ENCODE measurements at regions not wholly inside any gene's neighbourhood (a gene's known extent, or its start where the extent isn't known, plus 50 kb on each side); places are given as distances from the start of the nearest gene placed in this dataset.

GRCh38 chr14:32009221-32009975 lies 67.7 kb upstream of the ARHGAP5 start:
- no peak overlapping the region for H3K9ac ChIP-seq (ENCODE audit: low read depth in 1 of 3, low read length in 3 of 3)
- H3K27ac ChIP-seq (ENCODE audit: low read depth, low read length) = no peak overlapping the region
- no peaks in the 10 kb centered on the region for H3K27me3 ChIP-seq (ENCODE audit: control insufficient read depth in 3 of 3, insufficient read depth in 3 of 3, low read length in 3 of 3)
- H3K36me3 ChIP-seq (ENCODE audit: control insufficient read depth in 3 of 3, insufficient read depth in 3 of 3, low read length in 3 of 3) = no peaks in the 10 kb centered on the region
- H3K4me1 ChIP-seq (ENCODE audit: control insufficient read depth in 3 of 3, insufficient read depth in 3 of 3, low read length in 3 of 3) = peaks cover 0 to 21% (median 17%) of the 10 kb centered on the region in 3 donors
- no peak overlapping the region for H3K4me3 ChIP-seq (ENCODE audit: low read length in 3 of 3)
- H3K9me3 ChIP-seq (ENCODE audit: control insufficient read depth in 3 of 3, low read length in 3 of 3) = no peaks in the 10 kb centered on the region

GRCh38 chr14:32009976-32010581 lies 67.0 kb upstream of the ARHGAP5 start:
- H3K4me3 ChIP-seq (ENCODE audit: low read length in 3 of 3) = no peak overlapping the region
- no peaks in the 10 kb centered on the region for H3K9me3 ChIP-seq (ENCODE audit: control insufficient read depth in 3 of 3, low read length in 3 of 3)
- no peak overlapping the region for H3K27ac ChIP-seq (ENCODE audit: low read depth, low read length)
- H3K36me3 ChIP-seq (ENCODE audit: control insufficient read depth in 3 of 3, insufficient read depth in 3 of 3, low read length in 3 of 3) = no peaks in the 10 kb centered on the region
- peaks cover 0 to 21% (median 17%) of the 10 kb centered on the region in 3 donors for H3K4me1 ChIP-seq (ENCODE audit: control insufficient read depth in 3 of 3, insufficient read depth in 3 of 3, low read length in 3 of 3)
- H3K9ac ChIP-seq (ENCODE audit: low read depth in 1 of 3, low read length in 3 of 3) = no peak overlapping the region
- no peaks in the 10 kb centered on the region for H3K27me3 ChIP-seq (ENCODE audit: control insufficient read depth in 3 of 3, insufficient read depth in 3 of 3, low read length in 3 of 3)

- H3K9ac ChIP-seq (ENCODE audit: low read depth in 1 of 3, low read length in 3 of 3) = no peak overlapping the region
- no peak overlapping the region for H3K4me3 ChIP-seq (ENCODE audit: low read length in 3 of 3)
- peaks cover 0 to 21% (median 17%) of the 10 kb centered on the region in 3 donors for H3K4me1 ChIP-seq (ENCODE audit: control insufficient read depth in 3 of 3, insufficient read depth in 3 of 3, low read length in 3 of 3)
These were observed 66.4 kb upstream of the ARHGAP5 start for GRCh38 chr14:32010604-32011125.

GRCh38 chr14:32011225-32011624 lies 65.9 kb upstream of the ARHGAP5 start:
- Histone ChIP-seq H3K9ac (ENCODE audit: low read depth in 1 of 3, low read length in 3 of 3) (no peak overlapping the region), H3K27ac (ENCODE audit: low read depth, low read length) (no peak overlapping the region), H3K4me1 (ENCODE audit: control insufficient read depth in 3 of 3, insufficient read depth in 3 of 3, low read length in 3 of 3) (peaks cover 0 to 22% (median 15%) of the 10 kb centered on the region in 3 donors), H3K27me3 (ENCODE audit: control insufficient read depth in 3 of 3, insufficient read depth in 3 of 3, low read length in 3 of 3) (no peaks in the 10 kb centered on the region), H3K9me3 (ENCODE audit: control insufficient read depth in 3 of 3, low read length in 3 of 3) (no peaks in the 10 kb centered on the region), H3K36me3 (ENCODE audit: control insufficient read depth in 3 of 3, insufficient read depth in 3 of 3, low read length in 3 of 3) (no peaks in the 10 kb centered on the region), H3K4me3 (ENCODE audit: low read length in 3 of 3) (no peak overlapping the region)

More at GRCh38 chr14:32010604-32011125, 66.4 kb upstream of the ARHGAP5 start:
- no peak overlapping the region for H3K27ac ChIP-seq (ENCODE audit: low read depth, low read length)
- no peaks in the 10 kb centered on the region for H3K36me3 ChIP-seq (ENCODE audit: control insufficient read depth in 3 of 3, insufficient read depth in 3 of 3, low read length in 3 of 3)
- no peaks in the 10 kb centered on the region for H3K27me3 ChIP-seq (ENCODE audit: control insufficient read depth in 3 of 3, insufficient read depth in 3 of 3, low read length in 3 of 3)
- H3K9me3 ChIP-seq (ENCODE audit: control insufficient read depth in 3 of 3, low read length in 3 of 3) = no peaks in the 10 kb centered on the region

- H3K4me3 ChIP-seq (ENCODE audit: low read length in 3 of 3) = no peak overlapping the region
- H3K4me1 ChIP-seq (ENCODE audit: control insufficient read depth in 3 of 3, insufficient read depth in 3 of 3, low read length in 3 of 3) = peaks cover 0 to 20% (median 9%) of the 10 kb centered on the region in 3 donors
- no peaks in the 10 kb centered on the region for H3K27me3 ChIP-seq (ENCODE audit: control insufficient read depth in 3 of 3, insufficient read depth in 3 of 3, low read length in 3 of 3)
- no peaks in the 10 kb centered on the region for H3K36me3 ChIP-seq (ENCODE audit: control insufficient read depth in 3 of 3, insufficient read depth in 3 of 3, low read length in 3 of 3)
- H3K9me3 ChIP-seq (ENCODE audit: control insufficient read depth in 3 of 3, low read length in 3 of 3) = no peaks in the 10 kb centered on the region
- H3K9ac ChIP-seq (ENCODE audit: low read depth in 1 of 3, low read length in 3 of 3) = no peak overlapping the region
- H3K27ac ChIP-seq (ENCODE audit: low read depth, low read length) = no peak overlapping the region
These were observed 65.0 kb upstream of the ARHGAP5 start for GRCh38 chr14:32012062-32012461.

- H3K27me3 ChIP-seq (ENCODE audit: control insufficient read depth in 3 of 3, insufficient read depth in 3 of 3, low read length in 3 of 3) = no peaks in the 10 kb centered on the region
- H3K4me1 ChIP-seq (ENCODE audit: control insufficient read depth in 3 of 3, insufficient read depth in 3 of 3, low read length in 3 of 3) = peaks cover 3 to 19% (median 8%) of the 10 kb centered on the region in 3 donors
- H3K27ac ChIP-seq (ENCODE audit: low read depth, low read length) = no peak overlapping the region
- no peaks in the 10 kb centered on the region for H3K36me3 ChIP-seq (ENCODE audit: control insufficient read depth in 3 of 3, insufficient read depth in 3 of 3, low read length in 3 of 3)
- H3K4me3 ChIP-seq (ENCODE audit: low read length in 3 of 3) = no peak overlapping the region
- H3K9me3 ChIP-seq (ENCODE audit: control insufficient read depth in 3 of 3, low read length in 3 of 3) = no peaks in the 10 kb centered on the region
- H3K9ac ChIP-seq (ENCODE audit: low read depth in 1 of 3, low read length in 3 of 3) = no peak overlapping the region
These were observed 64.5 kb upstream of the ARHGAP5 start for GRCh38 chr14:32012571-32012970.

- H3K27ac ChIP-seq (ENCODE audit: low read depth, low read length) = no peak overlapping the region
- peaks cover 3 to 15% (median 4%) of the 10 kb centered on the region in 3 donors for H3K4me1 ChIP-seq (ENCODE audit: control insufficient read depth in 3 of 3, insufficient read depth in 3 of 3, low read length in 3 of 3)
- H3K9ac ChIP-seq (ENCODE audit: low read depth in 1 of 3, low read length in 3 of 3) = no peak overlapping the region
- H3K9me3 ChIP-seq (ENCODE audit: control insufficient read depth in 3 of 3, low read length in 3 of 3) = no peaks in the 10 kb centered on the region
- no peaks in the 10 kb centered on the region for H3K27me3 ChIP-seq (ENCODE audit: control insufficient read depth in 3 of 3, insufficient read depth in 3 of 3, low read length in 3 of 3)
- H3K36me3 ChIP-seq (ENCODE audit: control insufficient read depth in 3 of 3, insufficient read depth in 3 of 3, low read length in 3 of 3) = no peaks in the 10 kb centered on the region
- no peak overlapping the region for H3K4me3 ChIP-seq (ENCODE audit: low read length in 3 of 3)
These were observed 64.0 kb upstream of the ARHGAP5 start for GRCh38 chr14:32013083-32013482.

GRCh38 chr14:32014057-32014456 lies 63.0 kb upstream of the ARHGAP5 start:
- no peaks in the 10 kb centered on the region for H3K9me3 ChIP-seq (ENCODE audit: control insufficient read depth in 3 of 3, low read length in 3 of 3)
- no peak overlapping the region for H3K27ac ChIP-seq (ENCODE audit: low read depth, low read length)
- H3K36me3 ChIP-seq (ENCODE audit: control insufficient read depth in 3 of 3, insufficient read depth in 3 of 3, low read length in 3 of 3) = no peaks in the 10 kb centered on the region
- H3K4me3 ChIP-seq (ENCODE audit: low read length in 3 of 3) = no peak overlapping the region
- H3K4me1 ChIP-seq (ENCODE audit: control insufficient read depth in 3 of 3, insufficient read depth in 3 of 3, low read length in 3 of 3) = peaks cover 0 to 17% (median 7%) of the 10 kb centered on the region in 3 donors
- H3K9ac ChIP-seq (ENCODE audit: low read depth in 1 of 3, low read length in 3 of 3) = no peak overlapping the region
- no peaks in the 10 kb centered on the region for H3K27me3 ChIP-seq (ENCODE audit: control insufficient read depth in 3 of 3, insufficient read depth in 3 of 3, low read length in 3 of 3)

GRCh38 chr14:32014498-32014897 lies 62.6 kb upstream of the ARHGAP5 start:
- H3K4me1 ChIP-seq (ENCODE audit: control insufficient read depth in 3 of 3, insufficient read depth in 3 of 3, low read length in 3 of 3) = peaks cover 0 to 18% (median 11%) of the 10 kb centered on the region in 3 donors
- no peaks in the 10 kb centered on the region for H3K36me3 ChIP-seq (ENCODE audit: control insufficient read depth in 3 of 3, insufficient read depth in 3 of 3, low read length in 3 of 3)
- H3K9ac ChIP-seq (ENCODE audit: low read depth in 1 of 3, low read length in 3 of 3) = no peak overlapping the region
- no peak overlapping the region for H3K27ac ChIP-seq (ENCODE audit: low read depth, low read length)
- no peaks in the 10 kb centered on the region for H3K9me3 ChIP-seq (ENCODE audit: control insufficient read depth in 3 of 3, low read length in 3 of 3)
- H3K4me3 ChIP-seq (ENCODE audit: low read length in 3 of 3) = no peak overlapping the region
- no peaks in the 10 kb centered on the region for H3K27me3 ChIP-seq (ENCODE audit: control insufficient read depth in 3 of 3, insufficient read depth in 3 of 3, low read length in 3 of 3)

GRCh38 chr14:32015166-32015565 lies 61.9 kb upstream of the ARHGAP5 start:
- Histone ChIP-seq H3K4me1 (ENCODE audit: control insufficient read depth in 3 of 3, insufficient read depth in 3 of 3, low read length in 3 of 3) (peaks cover 0 to 18% (median 15%) of the 10 kb centered on the region in 3 donors), H3K4me3 (ENCODE audit: low read length in 3 of 3) (no peak overlapping the region), H3K9ac (ENCODE audit: low read depth in 1 of 3, low read length in 3 of 3) (no peak overlapping the region), H3K9me3 (ENCODE audit: control insufficient read depth in 3 of 3, low read length in 3 of 3) (no peaks in the 10 kb centered on the region), H3K36me3 (ENCODE audit: control insufficient read depth in 3 of 3, insufficient read depth in 3 of 3, low read length in 3 of 3) (no peaks in the 10 kb centered on the region), H3K27ac (ENCODE audit: low read depth, low read length) (no peak overlapping the region), H3K27me3 (ENCODE audit: control insufficient read depth in 3 of 3, insufficient read depth in 3 of 3, low read length in 3 of 3) (no peaks in the 10 kb centered on the region)

All from skeletal muscle tissue (tissue), 3 donors.